A673 (cell line): ENCODE measurements at regions not wholly inside any gene's neighbourhood (a gene's known extent, or its start where the extent isn't known, plus 50 kb on each side); places are given as distances from the start of the nearest gene placed in this dataset.

Experiments used
- CTCF ChIP-seq: fragments of 300-800, 200-600 bp; sonication (generic); conservative IDR thresholded peaks from 2 replicates; pipeline ENCODE4 v1.5.1; 2017; ENCODE audit warnings: low read depth, mild to moderate bottlenecking, antibody characterized with exemption, low read length, moderate library complexity, mixed read lengths
- EZH2 ChIP-seq: fragments of 200-600 bp; sonication (generic); IDR thresholded peaks from 2 replicates; pipeline ENCODE4 v1.6.1; 2017; ENCODE audit warnings: borderline replicate concordance, low read depth, mild to moderate bottlenecking, mixed read lengths, antibody characterized with exemption, low read length; ENCODE audit not compliant: poor library complexity, severe bottlenecking

- TF ChIP-seq CTCF (no peak), EZH2 (no peak)
Observed at GRCh38 chr6:44563397-44563796, 175.9 kb downstream of the CDC5L start.
